Urinary bladder (tissue), 3 donors: ENCODE measurements at regions not wholly inside any gene's neighbourhood (a gene's known extent, or its start where the extent isn't known, plus 50 kb on each side); places are given as distances from the start of the nearest gene placed in this dataset.

Experiments
- DNase-seq: peaks from one replicate; pipeline ENCODE4 v3.0.0-alpha.2; 2015; ENCODE audit errors: extremely low spot score
- H3K27ac ChIP-seq: one replicate; pipeline ENCODE4 v1.5.1; 2013; ENCODE audit warnings: low read depth, mild to moderate bottlenecking, moderate library complexity
- H3K36me3 ChIP-seq: one replicate; pipeline ENCODE4 v1.6.1; 2013; ENCODE audit warnings: mild to moderate bottlenecking, moderate library complexity; ENCODE audit not compliant: insufficient read depth
- H3K4me1 ChIP-seq: one replicate; pipeline ENCODE4 v1.6.1; 2013; ENCODE audit warnings: mild to moderate bottlenecking, moderate library complexity; ENCODE audit not compliant: insufficient read depth
- H3K4me3 ChIP-seq: one replicate; pipeline ENCODE4 v1.5.1; 2013; ENCODE audit warnings: low read depth, low read length
- WGBS: extraction: QIAGEN DNeasy Blood & Tissue Kit; methylation state at CpG from one replicate; pipeline ENCODE4 v1.1.7; 2013; 5-methylcytosine and 5-hydroxymethylcytosine counted together
- donor health status: healthy with polysubstance abuse.
- donor health status: healthy.

DNA sequence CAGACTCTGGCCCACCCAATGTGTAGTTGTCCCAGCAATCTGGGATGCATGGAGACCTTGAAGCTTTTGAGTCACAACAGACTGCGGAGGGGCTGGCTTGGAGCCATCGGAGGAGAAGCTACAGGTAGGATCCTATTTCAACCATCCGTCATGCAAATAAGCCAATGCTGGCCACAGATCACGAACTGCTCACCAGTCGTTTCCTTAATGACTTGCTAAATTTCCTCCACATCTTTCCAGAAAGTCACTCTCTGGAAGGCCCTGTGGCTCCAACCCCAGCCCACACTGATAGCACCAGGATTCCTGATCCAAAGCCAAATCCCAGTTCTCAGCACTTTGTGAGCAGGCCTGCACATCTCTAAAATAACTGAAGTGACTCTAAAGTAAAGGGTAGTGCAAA is 321.3 kb downstream of the RAB28 start:
- Histone ChIP-seq H3K36me3 (no peaks in the 10 kb centered on the region), H3K27ac (no peak overlapping the region), H3K4me3 (no peak overlapping the region), H3K4me1 (no peaks in the 10 kb centered on the region)
- no peak for DNase-seq
- WGBS = 39% methylated on average over 5 of the region's 5 CpGs

DNA sequence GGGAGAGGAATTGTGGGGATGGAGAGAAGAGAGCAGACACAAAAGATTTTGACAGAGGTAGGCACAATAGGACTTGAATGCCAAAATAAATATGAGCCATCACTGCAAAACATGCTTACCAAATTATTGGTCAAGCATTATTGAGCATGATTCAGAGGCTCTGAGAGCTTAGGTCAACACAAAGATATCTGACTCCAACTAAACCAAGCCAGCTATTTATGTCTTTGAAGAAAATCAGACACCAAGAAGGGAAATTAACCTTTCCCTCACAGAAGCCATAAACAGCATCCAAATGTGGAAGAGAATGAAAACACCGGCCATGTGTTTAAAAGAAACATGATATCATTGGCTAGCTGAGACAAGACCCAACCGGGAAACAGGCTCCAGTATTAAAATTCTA is 323.2 kb downstream of the RAB28 start:
- Histone ChIP-seq H3K4me1 (no peaks in the 10 kb centered on the region), H3K27ac (no peak overlapping the region), H3K36me3 (no peaks in the 10 kb centered on the region), H3K4me3 (no peak overlapping the region)
- DNase-seq = no peak
- 38% methylated on average over 2 of the region's 2 CpGs for WGBS

DNA sequence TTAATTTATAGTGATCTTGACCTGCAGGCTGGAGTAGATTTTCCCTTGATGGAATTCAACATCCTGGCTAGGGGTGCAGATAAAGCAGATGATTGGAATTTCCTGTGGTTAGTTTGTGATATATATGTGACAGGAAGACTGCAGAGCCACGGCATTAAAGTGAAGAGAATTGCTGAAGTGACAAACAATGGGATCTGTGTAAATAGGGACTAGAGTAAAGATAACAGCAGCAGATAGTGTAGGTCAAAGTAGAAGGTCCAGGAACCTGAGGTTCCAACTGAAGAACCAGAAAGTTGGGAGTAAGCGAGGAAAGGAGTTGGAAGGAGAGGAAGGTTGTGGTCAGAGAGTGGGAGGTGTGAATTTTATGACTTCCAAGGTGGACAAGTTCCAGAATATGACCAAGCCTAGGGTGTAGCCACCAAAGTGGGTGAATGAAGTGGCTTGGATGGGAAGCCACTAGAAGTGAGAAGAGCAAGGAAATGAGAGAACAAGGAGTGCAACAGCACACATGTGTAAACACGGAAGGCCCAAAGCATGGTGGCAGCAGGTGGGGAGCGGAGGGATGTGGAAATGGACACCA is 325.0 kb downstream of the RAB28 start:
- H3K4me1 ChIP-seq = no peaks in the 10 kb centered on the region
- no peak overlapping the region for H3K27ac ChIP-seq
- no peaks in the 10 kb centered on the region for H3K36me3 ChIP-seq
- 77% methylated on average over 4 of the region's 4 CpGs for WGBS
- DNase-seq = no peak
- H3K4me3 ChIP-seq = no peak overlapping the region

DNA sequence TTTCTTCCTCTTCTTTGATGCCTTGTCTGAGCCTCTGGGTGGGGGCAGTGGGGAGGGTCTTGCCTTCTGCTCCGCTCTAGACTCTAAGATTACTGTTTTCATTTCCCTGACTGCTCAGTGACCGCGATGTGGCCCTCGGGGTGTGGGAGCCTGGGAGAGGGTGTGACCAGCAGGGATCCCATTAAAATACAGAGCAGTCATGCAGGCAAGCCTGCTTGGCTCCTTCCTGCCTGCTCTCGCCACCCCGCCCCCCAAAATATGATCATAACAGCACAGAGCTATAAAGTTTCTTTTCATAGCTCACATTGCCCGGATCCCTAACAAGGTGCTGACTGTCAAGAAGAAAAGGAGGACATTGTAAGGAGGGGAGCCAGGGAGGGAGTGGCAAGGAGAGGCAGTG is 332.9 kb downstream of the RAB28 start:
- 40% methylated on average over 7 of the region's 7 CpGs for WGBS
- no peak overlapping the region for H3K27ac ChIP-seq

DNA sequence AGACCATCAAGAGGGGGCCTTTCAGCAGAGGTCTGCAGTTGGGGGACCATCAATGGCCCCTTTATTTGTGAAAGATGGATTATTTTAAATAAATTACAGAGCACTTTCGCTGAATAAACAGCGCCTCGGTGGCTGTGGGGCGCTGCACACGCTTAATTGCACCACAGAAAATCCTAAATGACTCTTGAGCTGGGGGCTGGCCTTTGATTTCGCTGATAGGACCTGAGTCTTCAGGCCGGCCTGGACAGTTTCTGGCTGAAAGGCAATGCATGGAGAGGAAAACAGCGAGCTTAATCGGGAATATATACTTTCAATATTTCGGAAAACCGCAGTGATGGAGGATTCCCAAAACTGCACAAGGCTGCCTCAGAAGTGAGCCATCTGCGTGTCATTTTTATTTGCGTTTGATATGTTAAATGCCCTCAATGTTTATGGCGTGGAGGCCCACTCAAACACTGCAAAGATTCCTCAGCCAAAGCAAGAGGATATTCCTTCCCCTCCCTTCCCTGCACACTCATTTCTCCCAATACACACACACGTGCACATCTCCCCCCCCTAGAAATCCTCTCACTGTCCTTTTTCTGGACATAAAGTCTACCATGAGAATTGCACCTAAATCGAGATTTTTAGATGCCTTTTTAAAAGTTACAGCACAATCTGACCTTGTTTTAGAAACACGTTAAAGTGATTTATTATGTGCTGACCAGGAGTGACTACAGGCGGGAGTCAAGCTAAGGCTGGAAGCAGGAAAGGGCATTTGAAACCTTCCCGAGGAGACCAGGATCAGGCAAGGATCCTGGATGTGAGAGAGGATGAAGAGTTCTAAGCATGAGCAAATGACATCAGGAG is 340.7 kb downstream of the RAB28 start:
- H3K4me1 ChIP-seq = no peaks in the 10 kb centered on the region
- 29% methylated on average over 19 of the region's 19 CpGs for WGBS
- no peak overlapping the region for H3K27ac ChIP-seq
- no peak overlapping the region for H3K4me3 ChIP-seq
- no peak for DNase-seq
- no peaks in the 10 kb centered on the region for H3K36me3 ChIP-seq

More for the DNA sequence above, 332.9 kb downstream of the RAB28 start:
- no peak overlapping the region for H3K4me3 ChIP-seq
- H3K4me1 ChIP-seq = no peaks in the 10 kb centered on the region
- no peaks in the 10 kb centered on the region for H3K36me3 ChIP-seq
- no peak for DNase-seq

DNA sequence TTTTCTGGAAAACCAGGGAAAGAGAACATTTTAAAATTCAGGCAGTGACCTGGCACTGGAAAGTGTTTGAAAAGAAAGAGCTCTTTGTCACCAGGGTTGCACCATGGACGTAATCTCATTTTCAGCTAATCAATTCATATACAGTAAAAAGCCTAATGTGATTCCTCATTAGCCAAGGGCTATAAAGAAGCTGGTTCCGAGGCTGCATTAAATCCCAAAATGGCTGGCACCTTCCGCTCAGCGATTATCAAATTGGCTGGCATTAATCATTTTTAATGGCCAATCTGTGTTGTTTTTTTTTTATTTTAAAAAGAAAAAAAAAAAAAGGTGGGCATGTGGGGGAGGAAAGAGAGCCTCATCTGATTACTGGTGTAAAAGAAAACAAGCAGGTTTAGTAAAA is 341.4 kb downstream of the RAB28 start:
- Histone ChIP-seq H3K36me3 (no peaks in the 10 kb centered on the region), H3K27ac (no peak overlapping the region), H3K4me3 (no peak overlapping the region), H3K4me1 (no peaks in the 10 kb centered on the region)
- WGBS = 71% methylated on average over 4 of the region's 4 CpGs
- DNase-seq = no peak

DNA sequence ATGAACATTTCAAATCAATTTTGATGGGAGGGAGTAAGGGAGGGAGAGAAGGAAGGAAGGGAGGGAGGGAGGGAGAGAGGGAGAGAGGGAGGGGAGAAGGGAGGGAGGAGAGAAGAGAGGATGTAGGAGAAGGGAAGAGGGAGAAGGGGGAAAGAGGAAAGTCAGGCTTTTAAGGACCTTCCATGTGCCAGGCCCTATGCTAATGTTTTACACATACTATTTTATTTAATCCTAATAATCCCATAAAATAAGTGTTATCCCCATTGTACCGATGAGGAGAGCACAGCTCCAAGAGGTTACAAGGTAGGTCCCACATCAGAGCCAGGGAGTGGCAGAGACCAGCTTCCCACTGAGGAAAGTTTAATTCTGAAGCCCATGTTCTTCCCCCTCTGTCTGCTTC is 341.9 kb downstream of the RAB28 start:
- no peak overlapping the region for H3K27ac ChIP-seq
- DNase-seq = no peak
- no peaks in the 10 kb centered on the region for H3K36me3 ChIP-seq
- H3K4me3 ChIP-seq = no peak overlapping the region
- H3K4me1 ChIP-seq = no peaks in the 10 kb centered on the region
- WGBS = 91% methylated on average over 1 of the region's 1 CpG

DNA sequence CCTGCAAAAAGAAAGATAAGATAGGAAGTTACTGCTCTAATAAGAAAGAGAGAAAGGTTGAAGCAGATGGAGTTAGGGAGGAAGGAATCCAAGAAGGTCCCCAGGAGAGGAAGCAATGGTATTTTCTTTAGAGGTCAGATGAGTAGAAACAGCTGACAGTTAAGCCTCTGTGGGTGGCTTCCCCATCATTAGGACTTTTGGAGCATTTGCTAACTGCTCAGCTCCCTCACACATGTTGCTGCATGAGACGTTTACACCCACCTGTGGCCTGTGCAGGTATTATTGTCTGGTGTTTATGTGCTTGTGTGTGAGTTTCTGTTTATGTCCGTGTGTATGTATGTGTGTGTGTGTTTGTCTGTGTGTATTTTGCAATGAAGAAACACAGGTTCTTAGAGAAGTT is 346.8 kb downstream of the RAB28 start:
- no peak overlapping the region for H3K27ac ChIP-seq
- WGBS = 72% methylated on average over 2 of the region's 2 CpGs
- no peaks in the 10 kb centered on the region for H3K4me1 ChIP-seq
- DNase-seq = no peak
- H3K36me3 ChIP-seq = no peaks in the 10 kb centered on the region
- H3K4me3 ChIP-seq = no peak overlapping the region

DNA sequence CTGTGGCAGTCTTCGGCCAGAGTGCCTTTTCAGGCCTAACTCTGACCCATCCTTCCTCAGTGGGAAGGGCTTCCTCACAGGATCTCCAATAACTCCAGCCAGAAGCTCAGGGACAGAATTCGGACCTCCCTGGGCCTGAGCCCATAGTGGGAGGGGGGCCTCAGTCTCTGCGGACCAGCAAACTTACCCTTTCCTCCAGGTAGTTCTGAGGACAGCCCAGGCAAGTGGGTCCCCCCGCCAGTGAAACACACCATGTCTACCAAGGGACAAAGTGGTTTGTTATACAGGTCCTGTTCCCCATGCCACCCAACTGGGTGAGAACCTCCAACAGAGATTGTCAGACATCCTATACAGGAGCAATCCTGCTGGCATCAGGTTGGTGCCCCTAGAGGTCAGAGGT is 350.4 kb downstream of the RAB28 start:
- Histone ChIP-seq H3K4me3 (no peak overlapping the region), H3K4me1 (no peaks in the 10 kb centered on the region), H3K27ac (no peak overlapping the region), H3K36me3 (no peaks in the 10 kb centered on the region)
- no peak for DNase-seq
- 95% methylated on average over 4 of the region's 4 CpGs for WGBS

DNA sequence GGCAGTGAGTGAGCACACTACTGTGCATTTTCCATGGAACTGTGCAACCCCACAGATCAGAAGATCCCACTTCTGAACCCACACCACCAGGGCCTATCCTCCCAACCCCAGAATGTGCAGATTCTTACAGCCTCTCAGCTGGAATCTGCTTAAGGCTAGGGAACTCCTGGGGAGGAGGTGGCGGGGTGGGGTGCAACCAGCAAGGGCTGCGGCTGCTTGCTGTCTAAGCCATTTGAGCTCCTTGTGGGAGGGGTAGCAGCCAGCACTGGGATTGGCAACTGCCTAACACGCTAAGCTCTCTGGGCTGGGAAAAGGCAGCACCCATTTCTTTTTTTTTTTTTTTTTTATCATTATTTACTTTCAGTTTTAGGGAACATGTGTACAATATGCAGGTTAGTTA is 353.3 kb downstream of the RAB28 start:
- no peak for DNase-seq
- H3K36me3 ChIP-seq = no peaks in the 10 kb centered on the region
- 62% methylated on average over 3 of the region's 3 CpGs for WGBS
- H3K27ac ChIP-seq = no peak overlapping the region
- no peaks in the 10 kb centered on the region for H3K4me1 ChIP-seq
- H3K4me3 ChIP-seq = no peak overlapping the region

DNA sequence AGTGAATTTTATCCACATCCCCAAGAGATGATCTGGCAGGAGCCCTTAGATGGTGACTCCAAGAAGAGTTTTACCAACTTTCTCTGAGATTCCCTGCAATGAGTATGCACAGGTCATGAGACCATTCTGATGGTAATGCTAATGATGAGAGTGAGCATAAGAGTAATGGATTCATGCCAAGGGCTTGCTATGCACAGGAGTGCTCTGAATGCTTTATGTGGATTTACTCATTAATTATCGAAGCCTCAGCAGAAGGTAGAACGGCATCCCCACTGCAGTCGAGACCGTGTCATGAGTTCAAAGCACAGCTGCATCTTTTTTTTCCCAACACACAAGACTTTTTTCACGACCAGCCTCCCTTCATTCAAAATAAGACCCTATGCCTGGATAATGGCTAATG is 355.0 kb downstream of the RAB28 start:
- Histone ChIP-seq H3K4me1 (no peaks in the 10 kb centered on the region), H3K36me3 (no peaks in the 10 kb centered on the region), H3K4me3 (no peak overlapping the region), H3K27ac (no peak overlapping the region)
- WGBS = 70% methylated on average over 5 of the region's 5 CpGs
- DNase-seq = no peak

DNA sequence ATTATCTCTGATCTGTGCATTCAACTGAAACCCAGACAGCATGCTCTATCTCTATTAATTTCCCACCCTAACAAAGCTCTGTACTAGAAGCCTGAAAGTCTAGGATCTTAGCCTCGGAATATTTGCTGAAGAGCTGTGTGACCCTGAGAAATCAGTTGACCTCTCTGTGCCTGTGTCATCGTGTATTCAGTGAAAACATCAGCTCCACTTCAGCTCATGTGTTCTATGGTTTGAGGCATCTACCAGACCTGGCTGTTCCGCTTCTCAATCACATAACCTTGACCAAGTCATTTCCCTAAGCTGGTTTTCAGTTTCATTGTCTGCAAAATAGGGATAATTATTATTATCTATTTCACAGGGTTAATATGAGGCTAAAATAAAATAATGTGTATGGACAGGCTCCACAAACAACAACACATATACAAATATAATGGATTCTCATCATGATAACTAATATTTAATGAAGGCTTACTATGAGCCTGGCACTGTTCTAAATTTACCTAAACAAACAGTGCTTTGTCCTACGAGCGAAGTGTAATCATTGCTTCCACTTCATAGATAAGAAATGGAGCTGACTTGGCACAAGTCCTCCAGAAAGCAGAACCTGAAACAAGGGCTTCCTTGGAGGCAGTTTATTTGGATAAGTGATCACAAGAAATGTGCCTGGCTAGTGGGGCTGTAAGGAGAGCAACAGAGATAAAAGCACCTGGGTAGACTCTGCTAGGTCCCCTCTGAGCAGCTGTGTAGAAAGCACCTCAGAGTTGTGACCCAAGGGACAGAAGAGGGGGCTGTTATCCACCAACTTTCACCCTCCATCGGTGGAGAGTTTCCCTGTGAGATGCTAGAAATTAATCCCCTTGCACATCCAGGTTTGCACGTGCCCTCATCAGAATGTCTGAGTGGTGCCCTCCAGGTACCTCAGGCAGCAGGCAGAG is 356.9 kb downstream of the RAB28 start:
- no peak for DNase-seq
- 37% methylated on average over 7 of the region's 7 CpGs for WGBS
- Histone ChIP-seq H3K36me3 (no peaks in the 10 kb centered on the region), H3K4me3 (no peak overlapping the region), H3K27ac (no peak overlapping the region), H3K4me1 (no peaks in the 10 kb centered on the region)

DNA sequence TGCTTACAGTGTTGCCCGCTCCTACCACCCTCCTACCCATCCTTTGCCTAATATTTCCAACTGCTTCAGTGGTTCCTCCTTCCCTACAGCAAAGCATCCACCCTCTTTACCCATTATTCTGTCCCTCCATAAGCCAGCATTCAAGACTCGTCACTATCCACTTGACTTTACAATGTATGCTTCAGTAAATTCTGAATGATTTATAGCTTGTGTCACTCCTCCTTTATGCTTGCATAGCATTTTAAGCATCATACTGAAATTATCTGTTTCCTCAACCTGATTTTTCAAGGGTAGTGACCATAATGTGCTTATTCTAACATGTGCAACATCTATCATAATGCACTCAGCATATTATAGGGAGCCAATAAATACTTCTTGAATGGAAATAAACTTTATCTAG is 365.5 kb downstream of the RAB28 start:
- 64% methylated on average over 2 of the region's 2 CpGs for WGBS
- Histone ChIP-seq H3K36me3 (no peaks in the 10 kb centered on the region), H3K27ac (no peak overlapping the region), H3K4me3 (no peak overlapping the region), H3K4me1 (no peaks in the 10 kb centered on the region)
- no peak for DNase-seq

DNA sequence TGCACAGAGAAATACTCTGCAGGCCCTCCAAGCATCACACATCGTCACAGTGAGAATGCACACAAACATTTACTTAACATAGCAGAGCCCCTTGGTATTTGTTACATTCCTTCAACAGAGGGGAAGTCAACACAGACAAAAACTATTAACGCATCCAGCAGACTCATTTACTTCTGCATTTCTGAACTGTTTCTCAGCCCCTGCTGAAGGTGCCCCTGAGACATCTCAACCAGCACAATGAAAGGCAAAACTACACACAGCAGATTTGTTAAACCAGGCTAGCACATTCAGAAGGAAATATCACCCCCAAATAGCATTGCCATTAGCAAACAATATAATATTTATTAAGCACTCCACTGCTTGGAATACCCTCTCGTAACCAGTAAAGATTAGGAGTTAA is 367.0 kb downstream of the RAB28 start:
- no peak overlapping the region for H3K4me3 ChIP-seq
- no peaks in the 10 kb centered on the region for H3K4me1 ChIP-seq
- 58% methylated on average over 3 of the region's 3 CpGs for WGBS
- H3K27ac ChIP-seq = no peak overlapping the region
- no peak for DNase-seq
- H3K36me3 ChIP-seq = no peaks in the 10 kb centered on the region
